KMS-11 (cell line): ENCODE measurements at regions not wholly inside any gene's neighbourhood (a gene's known extent, or its start where the extent isn't known, plus 50 kb on each side); places are given as distances from the start of the nearest gene placed in this dataset.

Experiments used
- H2AFZ ChIP-seq: fragments of 200-600 bp; sonication (generic); 2 replicates; pipeline ENCODE4 v1.6.1; 2016; ENCODE audit warnings: antibody characterized with exemption, mixed run types, low read depth
- H3K27ac ChIP-seq: fragments of 200-600 bp; sonication (generic); 2 replicates; pipeline ENCODE4 v1.6.1; 2016; ENCODE audit warnings: mild to moderate bottlenecking, mixed run types
- H3K27me3 ChIP-seq: fragments of 200-600 bp; sonication (generic); 2 replicates; pipeline ENCODE4 v1.6.1; 2017; ENCODE audit warnings: mild to moderate bottlenecking, low read depth, mixed run types, moderate library complexity; ENCODE audit not compliant: insufficient read depth
- H3K36me3 ChIP-seq: fragments of 200-600 bp; sonication (generic); 2 replicates; pipeline ENCODE4 v1.6.1; 2017; ENCODE audit warnings: mild to moderate bottlenecking, mixed run types; ENCODE audit not compliant: insufficient read depth
- H3K4me1 ChIP-seq: fragments of 200-600 bp; sonication (generic); 2 replicates; pipeline ENCODE4 v1.6.1; 2016; ENCODE audit warnings: mild to moderate bottlenecking, low read depth, mixed run types; ENCODE audit not compliant: poor library complexity, severe bottlenecking
- H3K4me2 ChIP-seq: fragments of 200-600 bp; sonication (generic); 2 replicates; pipeline ENCODE4 v1.7.0; 2016; ENCODE audit warnings: mild to moderate bottlenecking, mixed run types
- H3K4me3 ChIP-seq: fragments of 200-600 bp; sonication (generic); IDR thresholded peaks from 2 replicates; pipeline ENCODE4 v1.6.1; 2017; ENCODE audit warnings: low read depth, low read length, mixed read lengths; ENCODE audit not compliant: insufficient read depth
- H3K79me2 ChIP-seq: fragments of 200-600 bp; sonication (generic); 2 replicates; pipeline ENCODE4 v1.6.1; 2016; ENCODE audit warnings: low read depth, mixed run types; ENCODE audit not compliant: insufficient read depth
- H3K9ac ChIP-seq: fragments of 200-600 bp; sonication (generic); 2 replicates; pipeline ENCODE4 v1.6.1; 2016; ENCODE audit warnings: mild to moderate bottlenecking, mixed run types
- H4K20me1 ChIP-seq: fragments of 200-600 bp; sonication (generic); 2 replicates; pipeline ENCODE4 v1.6.1; 2016; ENCODE audit warnings: mild to moderate bottlenecking, mixed run types; ENCODE audit not compliant: insufficient read depth
- TF ChIP-seq, protein P1 (sequence below): fragments of 200-600 bp; sonication (generic); conservative IDR thresholded peaks from 2 replicates; pipeline ENCODE4 v1.6.1; 2017; ENCODE audit warnings: low read depth, mild to moderate bottlenecking, antibody characterized with exemption, low read length, moderate library complexity, mixed read lengths

DNA sequence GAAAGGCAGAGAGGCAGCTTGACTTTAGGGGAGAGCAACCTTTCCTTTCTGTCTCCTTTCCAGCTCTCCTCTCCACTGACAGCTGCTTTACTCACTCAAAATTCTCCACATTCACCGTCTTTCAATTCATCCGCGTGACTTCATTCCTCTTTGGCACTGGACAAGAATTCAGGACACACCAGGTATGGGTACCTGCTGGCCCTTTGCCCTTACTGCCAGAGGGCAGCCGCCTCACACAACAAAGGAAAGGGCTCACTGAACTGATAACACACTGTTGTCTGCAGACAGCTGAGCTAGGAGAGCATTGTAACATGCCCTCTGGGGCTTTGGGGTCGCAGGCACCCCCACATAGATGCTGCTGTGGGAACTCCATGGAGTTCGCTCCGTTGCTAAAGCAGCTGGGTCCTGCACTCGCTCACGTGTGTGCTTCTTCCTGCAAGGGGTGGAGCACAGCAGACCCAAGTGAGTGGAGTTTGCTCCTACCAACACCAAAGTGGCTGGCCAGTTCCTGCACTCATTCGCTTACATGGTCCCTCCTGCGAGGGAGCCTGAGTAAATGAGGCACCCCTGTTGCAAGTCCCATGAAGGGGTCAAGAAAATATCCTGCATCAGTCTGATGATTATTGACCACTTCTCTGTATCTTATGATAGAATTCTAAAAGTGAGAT, 79.0 kb upstream of the SGO1 start:
- H3K4me3 ChIP-seq: no peak overlapping the region
- no peaks in the 10 kb centered on the region for H3K36me3 ChIP-seq
- H3K4me1 ChIP-seq: no peaks in the 10 kb centered on the region
- no peaks in the 10 kb centered on the region for H3K27me3 ChIP-seq
- H2AFZ ChIP-seq: no peak overlapping the region
- H3K79me2 ChIP-seq: no peaks in the 10 kb centered on the region
- H3K9ac ChIP-seq: no peak overlapping the region
- H3K27ac ChIP-seq: no peak overlapping the region
- H4K20me1 ChIP-seq: no peaks in the 10 kb centered on the region
- no peak overlapping the region for H3K4me2 ChIP-seq
- TF ChIP-seq, protein P1, sequence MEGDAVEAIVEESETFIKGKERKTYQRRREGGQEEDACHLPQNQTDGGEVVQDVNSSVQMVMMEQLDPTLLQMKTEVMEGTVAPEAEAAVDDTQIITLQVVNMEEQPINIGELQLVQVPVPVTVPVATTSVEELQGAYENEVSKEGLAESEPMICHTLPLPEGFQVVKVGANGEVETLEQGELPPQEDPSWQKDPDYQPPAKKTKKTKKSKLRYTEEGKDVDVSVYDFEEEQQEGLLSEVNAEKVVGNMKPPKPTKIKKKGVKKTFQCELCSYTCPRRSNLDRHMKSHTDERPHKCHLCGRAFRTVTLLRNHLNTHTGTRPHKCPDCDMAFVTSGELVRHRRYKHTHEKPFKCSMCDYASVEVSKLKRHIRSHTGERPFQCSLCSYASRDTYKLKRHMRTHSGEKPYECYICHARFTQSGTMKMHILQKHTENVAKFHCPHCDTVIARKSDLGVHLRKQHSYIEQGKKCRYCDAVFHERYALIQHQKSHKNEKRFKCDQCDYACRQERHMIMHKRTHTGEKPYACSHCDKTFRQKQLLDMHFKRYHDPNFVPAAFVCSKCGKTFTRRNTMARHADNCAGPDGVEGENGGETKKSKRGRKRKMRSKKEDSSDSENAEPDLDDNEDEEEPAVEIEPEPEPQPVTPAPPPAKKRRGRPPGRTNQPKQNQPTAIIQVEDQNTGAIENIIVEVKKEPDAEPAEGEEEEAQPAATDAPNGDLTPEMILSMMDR: no peak

DNA sequence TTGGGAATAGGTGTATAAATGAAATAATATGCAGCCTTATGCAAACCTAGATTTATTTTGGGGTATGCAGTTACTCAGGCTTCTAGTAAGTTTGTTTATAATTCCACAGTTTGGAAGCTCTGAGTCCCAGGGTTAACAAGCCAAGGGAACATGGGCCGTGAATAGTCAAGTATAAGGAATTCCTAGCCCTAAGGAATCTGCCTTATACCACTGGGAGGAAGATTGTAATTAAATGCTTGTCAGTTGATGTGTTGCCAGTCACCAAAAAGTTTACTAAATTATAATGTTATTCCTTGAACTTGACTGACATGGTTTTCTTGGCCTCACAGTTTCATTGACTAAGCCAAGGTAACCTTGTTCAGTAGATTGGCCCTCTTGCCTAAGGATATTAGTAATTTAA, 72.4 kb upstream of the SGO1 start:
- H3K4me1 ChIP-seq: no peaks in the 10 kb centered on the region
- H3K27ac ChIP-seq: no peak overlapping the region
- H2AFZ ChIP-seq: no peak overlapping the region
- H3K27me3 ChIP-seq: no peaks in the 10 kb centered on the region
- no peaks in the 10 kb centered on the region for H3K36me3 ChIP-seq
- no peaks in the 10 kb centered on the region for H3K79me2 ChIP-seq
- H3K4me2 ChIP-seq: no peak overlapping the region
- H3K9ac ChIP-seq: no peak overlapping the region
- no peak overlapping the region for H3K4me3 ChIP-seq
- H4K20me1 ChIP-seq: no peaks in the 10 kb centered on the region
- TF ChIP-seq, protein P1: no peak

DNA sequence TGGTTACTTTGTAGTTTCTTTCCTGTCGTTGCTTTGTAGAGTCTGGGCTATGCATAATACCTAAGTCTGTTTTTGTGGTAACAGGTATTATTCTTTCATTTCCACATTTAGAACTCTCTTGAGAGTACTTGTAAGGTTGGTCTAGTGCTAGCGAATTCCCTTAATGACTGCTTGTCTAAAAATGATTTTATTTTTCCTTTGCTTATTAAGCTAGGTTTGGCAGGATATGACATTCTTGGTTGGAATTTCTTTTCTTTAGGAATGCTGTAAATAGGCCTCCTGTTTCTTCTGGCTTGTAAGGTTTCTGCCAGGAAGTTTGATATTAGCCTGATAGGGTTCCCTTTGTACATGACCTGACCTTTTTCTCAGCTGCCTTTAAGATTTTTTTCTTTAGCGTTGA, 70.1 kb upstream of the SGO1 start:
- TF ChIP-seq, protein P1: no peak
- Histone ChIP-seq H3K27ac (no peak overlapping the region), H4K20me1 (no peaks in the 10 kb centered on the region), H3K9ac (no peak overlapping the region), H2AFZ (no peak overlapping the region), H3K4me1 (no peaks in the 10 kb centered on the region), H3K79me2 (no peaks in the 10 kb centered on the region), H3K4me3 (no peak overlapping the region), H3K36me3 (no peaks in the 10 kb centered on the region), H3K4me2 (no peak overlapping the region), H3K27me3 (no peaks in the 10 kb centered on the region)

DNA sequence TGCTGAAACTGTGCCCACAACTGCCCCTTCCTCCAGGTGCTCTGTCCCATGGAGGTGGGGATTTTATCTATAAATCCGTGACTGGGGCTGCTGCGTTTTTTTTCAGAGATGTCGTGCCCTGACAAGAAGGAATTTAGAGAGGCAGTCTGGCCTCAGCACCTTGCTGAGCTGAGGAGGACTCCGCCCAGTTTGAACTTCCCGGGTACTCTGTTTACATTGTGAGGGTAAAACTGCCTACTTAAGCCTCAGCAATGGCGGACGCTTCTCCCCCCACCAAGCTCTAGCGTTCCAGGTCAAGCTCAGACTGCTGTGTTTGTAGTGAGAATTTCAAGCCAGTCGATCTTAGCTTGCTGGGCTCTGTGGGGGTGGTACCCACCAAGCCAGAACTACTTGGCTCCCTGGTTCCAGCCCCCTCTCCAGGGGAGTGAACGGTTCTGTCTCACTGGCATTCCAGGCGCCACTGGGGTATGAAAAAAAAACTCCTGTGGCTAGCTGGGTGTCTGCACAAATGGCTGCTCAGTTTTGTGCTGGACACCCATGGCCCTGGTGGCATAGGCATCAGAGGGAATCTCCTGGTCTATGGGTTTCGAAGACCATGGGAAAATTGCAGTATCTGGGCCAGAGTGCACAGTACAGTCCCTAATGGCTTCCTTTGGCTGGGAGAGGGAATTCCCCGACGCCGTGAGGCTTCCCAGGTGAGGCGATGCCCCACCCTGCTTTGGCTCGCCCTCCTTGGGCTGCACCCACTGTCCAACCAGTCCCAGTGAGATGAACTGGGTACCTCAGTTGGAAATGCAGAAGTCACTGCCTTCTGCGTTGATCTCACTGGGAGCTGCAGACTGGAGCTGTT, 68.5 kb upstream of the SGO1 start:
- no peak overlapping the region for H3K9ac ChIP-seq
- no peaks in the 10 kb centered on the region for H3K4me1 ChIP-seq
- no peak overlapping the region for H3K27ac ChIP-seq
- no peak overlapping the region for H3K4me3 ChIP-seq
- H3K79me2 ChIP-seq: no peaks in the 10 kb centered on the region
- no peak overlapping the region for H3K4me2 ChIP-seq
- H3K27me3 ChIP-seq: no peaks in the 10 kb centered on the region
- TF ChIP-seq, protein P1: no peak
- no peak overlapping the region for H2AFZ ChIP-seq
- H3K36me3 ChIP-seq: no peaks in the 10 kb centered on the region
- no peaks in the 10 kb centered on the region for H4K20me1 ChIP-seq
